ENCODE measurements at regions not wholly inside any gene's neighbourhood (a gene's known extent, or its start where the extent isn't known, plus 50 kb on each side); places are given as distances from the start of the nearest gene placed in this dataset.

DNA sequence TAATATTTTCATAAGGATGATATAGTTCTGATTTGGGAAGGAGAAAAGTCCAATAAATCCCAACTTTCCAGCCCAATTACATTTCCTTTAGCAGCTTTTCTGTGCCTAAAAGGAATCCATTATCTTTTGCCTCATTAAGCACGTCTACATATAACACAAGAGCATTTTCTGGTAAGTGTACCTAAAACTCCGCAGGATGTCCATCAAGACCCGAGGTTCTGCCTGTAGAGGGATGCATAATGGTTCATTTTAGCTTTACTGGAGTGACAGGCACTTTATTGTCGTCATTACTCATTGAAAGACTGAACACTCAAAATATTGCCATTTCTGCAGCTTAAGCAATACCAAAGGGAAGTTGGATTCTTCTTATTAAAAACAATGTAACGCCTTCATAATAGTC, 669.0 kb downstream of the PRELID2 start:
- DNase-seq, result no peak

DNA sequence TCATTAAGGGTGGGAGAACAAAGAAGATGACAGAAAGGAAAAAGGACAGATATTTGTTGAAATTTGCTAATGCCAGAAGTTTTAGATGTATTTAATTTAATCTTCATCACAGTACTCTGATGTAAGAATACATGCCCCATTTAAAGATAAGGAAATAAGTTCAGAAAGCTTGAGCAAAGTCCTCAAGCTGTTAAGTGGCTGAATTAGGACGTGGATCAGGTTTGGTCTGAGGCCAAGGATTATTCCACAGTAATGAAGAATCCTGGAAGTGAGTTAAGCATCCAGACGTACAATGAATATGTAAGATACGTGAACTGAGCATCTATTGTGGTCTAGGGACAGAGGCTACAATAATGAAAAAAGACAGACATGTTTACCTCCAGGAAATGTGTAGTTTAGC, 671.3 kb downstream of the PRELID2 start:
- DNase-seq, result no peak

DNA sequence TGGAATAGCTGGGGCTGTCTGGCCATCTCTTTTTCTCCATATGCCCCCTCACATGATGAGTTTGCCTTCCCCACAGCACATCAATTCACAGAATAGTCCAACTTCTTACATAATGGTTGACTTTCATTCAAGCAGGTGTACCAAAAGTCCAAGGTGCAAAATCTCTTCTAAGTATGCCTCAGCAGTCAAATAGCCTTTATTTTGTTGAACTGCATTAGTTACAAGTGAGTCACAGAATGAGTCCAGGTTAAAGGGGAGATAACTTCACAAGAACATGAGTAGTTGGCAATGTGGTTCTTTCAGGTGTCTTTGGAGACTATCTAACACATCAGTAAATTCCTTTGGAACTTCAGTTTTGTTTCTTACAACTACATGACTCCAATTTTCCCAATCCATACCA, 672.5 kb downstream of the PRELID2 start:
- no peak for DNase-seq

DNA sequence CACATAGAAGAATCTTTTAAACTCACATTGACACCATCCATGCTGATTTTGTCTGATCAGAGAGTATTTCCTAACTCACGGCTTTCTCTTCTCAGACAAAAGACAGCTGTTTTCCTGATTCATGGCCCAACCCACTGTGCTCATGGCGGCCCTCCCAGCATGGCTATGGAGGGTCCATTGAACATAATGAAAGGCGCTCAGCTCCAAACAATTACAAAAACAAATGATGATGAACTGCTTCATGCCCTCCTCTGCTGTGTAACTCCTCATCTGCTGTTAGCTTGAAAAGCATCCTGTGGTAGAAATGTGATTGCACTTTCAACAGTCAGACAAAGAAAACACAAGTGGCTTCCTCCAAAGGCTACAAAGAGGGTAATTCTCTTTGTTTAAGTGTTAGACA, 673.8 kb downstream of the PRELID2 start:
- DNase-seq, result no peak

DNA sequence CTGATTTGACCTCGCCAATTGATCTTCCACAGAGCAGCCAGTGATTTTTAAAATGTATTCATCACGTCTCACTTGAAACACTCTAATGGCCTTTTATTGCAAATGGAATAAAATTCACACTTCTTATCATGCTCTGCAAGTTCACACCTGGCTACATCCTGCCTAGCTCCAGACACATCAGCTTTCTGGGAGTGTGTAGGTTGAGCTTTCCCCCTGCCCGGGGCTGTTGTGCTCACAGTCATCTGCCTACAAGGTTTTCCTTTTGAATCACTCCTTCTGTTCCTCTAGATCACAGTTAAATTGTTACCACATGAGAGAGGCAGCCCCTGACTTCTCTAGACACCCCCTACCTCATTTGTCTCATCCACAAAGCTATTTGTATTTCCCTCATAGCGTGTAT, 674.5 kb downstream of the PRELID2 start:
- DNase-seq, result no peak

GRCh38 chr5:145158730-145159129, 676.4 kb downstream of the PRELID2 start:
- DNase-seq, result no peak

GRCh38 chr5:145157841-145158240, 677.3 kb downstream of the PRELID2 start:
- DNase-seq, result no peak

- DNase-seq, result no peak
Observed at GRCh38 chr5:145141534-145141933, 693.6 kb downstream of the PRELID2 start.

DNA sequence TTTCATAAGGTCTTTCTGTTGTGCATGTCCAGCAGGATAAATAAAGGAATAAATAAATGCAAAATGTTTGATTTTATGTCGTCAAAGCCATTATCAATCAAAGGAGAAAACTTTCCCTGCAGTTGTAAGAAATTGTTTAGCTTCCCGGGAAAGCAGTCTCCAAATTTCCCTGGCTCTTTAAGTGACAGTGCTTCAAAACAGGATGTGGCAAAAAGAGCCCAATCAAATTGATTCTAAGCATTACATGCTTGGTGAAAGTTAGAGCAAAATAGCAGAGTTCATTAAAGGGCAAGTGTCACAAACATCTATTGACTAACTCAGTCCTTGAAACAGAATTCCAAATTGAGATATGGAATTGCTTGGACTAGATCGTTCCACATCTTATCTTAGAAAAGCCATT, 704.1 kb downstream of the PRELID2 start:
- no peak for DNase-seq

GRCh38 chr5:145129797-145130196, 705.3 kb downstream of the PRELID2 start:
- no peak for DNase-seq

GRCh38 chr5:145124806-145125205, 710.3 kb downstream of the PRELID2 start:
- DNase-seq, result no peak

- DNase-seq, result no peak
Observed at GRCh38 chr5:145118611-145119010, 716.5 kb downstream of the PRELID2 start.

- no peak for DNase-seq
Observed at GRCh38 chr5:145118127-145118526, 717.0 kb downstream of the PRELID2 start.

DNA sequence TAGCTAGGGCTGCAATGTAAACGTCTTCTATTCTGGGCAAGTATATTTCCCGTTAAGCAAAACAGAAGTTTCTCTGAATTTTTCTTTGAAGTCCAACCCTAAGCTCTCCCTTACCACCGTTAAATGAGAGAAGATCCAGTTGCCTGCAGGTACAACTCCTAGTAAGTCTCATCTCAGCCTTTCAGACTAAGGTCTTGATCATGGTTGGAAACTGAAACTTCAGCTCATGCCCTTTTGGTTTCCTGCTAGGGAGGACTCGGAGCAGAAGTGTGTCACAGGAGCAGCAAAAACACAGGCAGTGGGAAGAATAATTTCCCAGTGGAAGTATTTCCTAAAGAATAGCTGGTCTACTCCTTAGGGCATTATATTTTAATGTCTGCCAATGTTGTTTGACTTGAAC, 717.9 kb downstream of the PRELID2 start:
- no peak for DNase-seq

- no peak for DNase-seq
Observed at GRCh38 chr5:145111420-145111819, 723.7 kb downstream of the PRELID2 start.

GRCh38 chr5:145110834-145111233, 724.3 kb downstream of the PRELID2 start:
- DNase-seq, result no peak

DNA sequence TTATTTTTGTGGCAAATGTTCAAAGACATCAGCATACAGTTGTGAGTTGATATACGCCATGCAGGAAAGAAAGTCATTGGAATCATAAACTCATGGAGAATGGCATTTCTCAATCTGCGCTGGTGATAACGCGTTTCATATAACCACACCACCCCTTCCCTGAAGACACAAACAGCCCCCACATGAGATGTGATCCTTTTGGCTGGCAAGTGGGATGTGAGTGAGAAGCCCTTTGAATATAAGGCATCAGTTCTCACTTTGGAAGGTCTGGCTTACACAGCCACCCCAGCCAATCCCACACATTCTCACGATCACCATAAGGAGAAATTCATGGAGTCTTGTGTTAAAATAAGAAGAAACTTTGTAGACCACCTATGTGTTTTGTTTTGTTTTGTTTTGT, 725.0 kb downstream of the PRELID2 start:
- no peak for DNase-seq

- no peak for DNase-seq
Observed at GRCh38 chr5:145105384-145105783, 729.8 kb downstream of the PRELID2 start.

DNA sequence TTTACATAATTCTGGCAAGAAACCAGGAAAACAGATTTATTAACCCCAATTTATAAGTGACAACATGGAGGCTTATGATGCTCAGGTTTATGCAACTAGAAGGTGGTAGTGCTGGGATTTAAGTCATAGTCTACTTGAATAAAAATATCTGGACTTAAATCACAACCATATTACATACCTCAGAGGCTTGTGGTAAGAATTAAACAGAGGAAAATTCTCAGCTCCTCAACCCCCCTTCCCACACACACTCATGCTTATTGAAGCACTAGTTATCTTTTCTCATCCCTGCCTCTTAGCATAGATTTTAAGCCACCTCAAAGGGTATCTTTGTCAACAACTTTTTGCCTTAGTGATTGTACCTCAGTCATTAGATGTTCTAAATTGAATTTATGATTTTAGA, 731.0 kb downstream of the PRELID2 start:
- DNase-seq, result no peak

- no peak for DNase-seq
Observed at GRCh38 chr5:145101246-145101645, 733.9 kb downstream of the PRELID2 start.

GRCh38 chr5:145090115-145090514, 745.0 kb downstream of the PRELID2 start:
- DNase-seq, result no peak

DNA sequence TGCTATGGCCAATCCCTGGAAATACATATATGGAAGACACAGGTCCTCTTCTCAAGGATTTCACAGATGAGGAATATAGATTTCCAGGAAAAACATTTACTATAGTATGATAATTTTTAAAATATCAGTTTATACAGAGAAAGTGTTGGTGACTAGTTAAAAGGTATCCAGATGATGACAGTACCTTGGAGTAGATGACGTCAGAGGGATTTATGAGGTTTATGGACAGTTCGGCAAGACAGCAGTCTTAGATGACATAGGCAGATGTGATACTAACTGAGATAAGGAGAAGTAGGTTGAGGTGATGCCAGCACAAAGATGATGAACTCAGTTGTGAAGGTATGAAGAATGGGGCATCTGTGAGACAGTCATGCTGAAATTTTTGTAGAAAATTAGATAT, 750.3 kb downstream of the PRELID2 start:
- no peak for DNase-seq

GRCh38 chr5:145077028-145077427, 758.1 kb downstream of the PRELID2 start:
- DNase-seq, result no peak

DNA sequence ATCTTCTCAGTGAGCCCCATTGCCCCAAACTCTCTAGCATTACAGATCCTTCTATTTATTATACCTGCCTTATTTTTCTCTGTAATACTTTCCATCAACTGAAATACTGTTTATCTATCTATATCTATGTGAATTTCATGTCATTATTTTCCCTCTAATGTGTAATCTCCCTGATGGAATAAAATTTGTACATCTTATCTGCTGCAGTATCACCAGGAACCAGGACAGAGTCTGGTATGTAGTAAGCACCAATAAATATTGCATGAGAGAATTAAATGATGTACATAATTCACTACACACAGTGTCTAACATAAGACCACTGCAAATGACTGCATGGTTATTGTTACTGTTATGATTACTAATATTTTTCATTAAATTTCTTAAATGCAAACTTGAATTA, 759.1 kb downstream of the PRELID2 start:
- DNase-seq, result no peak

DNA sequence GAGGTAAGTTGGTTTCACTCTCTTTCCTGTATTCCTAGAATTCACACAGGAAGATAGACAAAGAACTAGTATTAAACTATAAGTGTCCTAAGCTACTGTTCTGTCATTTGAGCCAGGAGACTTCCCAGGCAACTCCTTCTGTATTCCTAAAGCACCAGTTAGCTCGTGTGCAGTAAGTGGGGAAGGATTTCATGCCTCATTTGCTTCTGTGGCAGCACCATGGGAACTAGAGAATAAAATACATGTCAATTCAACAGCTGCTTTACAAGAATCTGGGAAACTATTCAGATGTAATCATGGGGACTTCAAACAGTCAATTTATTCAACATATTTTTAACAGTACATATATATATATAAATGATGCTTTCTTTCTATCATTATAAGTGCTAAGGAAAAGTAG, 762.3 kb downstream of the PRELID2 start:
- no peak for DNase-seq

GRCh38 chr5:145068721-145069120, 766.4 kb downstream of the PRELID2 start:
- DNase-seq, result no peak
